D341Med (cell line): ENCODE measurements at regions not wholly inside any gene's neighbourhood (a gene's known extent, or its start where the extent isn't known, plus 50 kb on each side); places are given as distances from the start of the nearest gene placed in this dataset.

Experiments used
- DNase-seq: peaks from one replicate; pipeline ENCODE4 v3.0.0; 2012; ENCODE audit warnings: low spot score

GRCh38 chr13:107035778-107036177, 467.8 kb upstream of the ARGLU1 start:
- DNase-seq: no peak

- no peak for DNase-seq
Measured at GRCh38 chr13:107035186-107035585, 467.2 kb upstream of the ARGLU1 start.

DNA sequence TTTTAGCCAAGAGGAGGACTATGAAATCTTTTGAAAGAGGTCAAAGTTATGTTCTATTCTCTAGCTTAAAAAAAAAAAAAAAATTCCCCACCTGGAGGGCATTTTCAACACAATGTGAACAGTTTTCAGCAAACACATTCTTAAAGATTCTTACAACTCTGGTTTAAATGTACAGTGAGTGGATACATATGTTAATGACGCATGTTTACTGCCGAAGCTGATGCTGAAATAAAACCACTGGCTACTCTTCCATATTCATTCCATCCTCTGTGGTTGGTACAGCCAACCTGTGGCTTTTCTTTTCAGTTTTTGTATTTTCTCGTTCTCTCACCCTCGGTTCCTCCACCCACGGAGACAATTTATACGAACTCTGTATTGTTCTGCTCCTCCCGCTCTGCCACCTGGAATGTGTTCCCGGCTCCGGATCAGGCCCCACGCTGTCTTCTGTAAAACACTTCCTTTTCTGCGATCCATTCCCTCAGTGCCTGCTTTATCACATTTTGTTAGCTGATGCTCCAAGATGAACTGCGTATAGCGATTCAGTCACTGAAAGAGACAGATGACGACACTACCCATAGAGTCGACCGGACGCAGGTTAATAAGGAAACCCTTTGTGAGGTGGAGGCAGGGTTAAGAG, 466.4 kb upstream of the ARGLU1 start:
- no peak for DNase-seq

DNA sequence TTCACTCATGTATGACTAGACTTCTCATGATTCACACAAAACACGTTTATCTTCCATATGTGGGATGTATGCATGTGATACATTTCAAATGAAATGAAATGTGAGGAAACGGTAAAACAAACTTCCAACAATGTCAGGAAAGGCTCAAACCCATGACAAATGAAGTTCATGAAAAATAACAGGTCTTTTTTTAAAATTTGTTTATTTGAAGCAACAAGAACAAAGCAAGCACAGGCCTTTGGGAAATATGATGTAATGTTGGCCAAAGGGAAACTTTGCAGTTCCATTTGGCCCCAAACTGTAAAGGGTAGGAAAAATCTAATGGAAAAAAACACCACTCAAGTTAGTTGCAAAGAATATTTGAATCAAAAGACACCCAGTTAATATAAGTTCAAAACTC, 463.8 kb upstream of the ARGLU1 start:
- no peak for DNase-seq

- no peak for DNase-seq
Measured at GRCh38 chr13:107028751-107029150, 460.8 kb upstream of the ARGLU1 start.

DNA sequence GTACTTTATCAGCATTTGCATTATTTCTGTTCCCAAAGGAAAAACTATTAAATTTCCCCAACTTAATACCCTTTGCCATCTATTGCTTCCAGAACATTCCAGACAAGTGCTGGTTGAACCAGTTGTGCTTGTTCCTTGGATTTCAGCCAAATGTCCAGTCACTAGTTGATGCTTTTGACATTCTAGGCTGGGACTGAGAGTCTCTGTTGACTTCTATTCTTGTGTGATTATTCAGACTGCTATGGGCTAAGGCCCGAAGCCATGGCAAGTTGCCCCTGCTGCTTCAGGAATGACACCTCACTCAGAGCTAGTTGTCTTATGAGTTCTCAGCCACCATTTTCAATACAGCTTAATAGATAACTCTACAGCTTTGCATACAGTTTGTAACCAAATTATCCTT, 458.1 kb upstream of the ARGLU1 start:
- no peak for DNase-seq

DNA sequence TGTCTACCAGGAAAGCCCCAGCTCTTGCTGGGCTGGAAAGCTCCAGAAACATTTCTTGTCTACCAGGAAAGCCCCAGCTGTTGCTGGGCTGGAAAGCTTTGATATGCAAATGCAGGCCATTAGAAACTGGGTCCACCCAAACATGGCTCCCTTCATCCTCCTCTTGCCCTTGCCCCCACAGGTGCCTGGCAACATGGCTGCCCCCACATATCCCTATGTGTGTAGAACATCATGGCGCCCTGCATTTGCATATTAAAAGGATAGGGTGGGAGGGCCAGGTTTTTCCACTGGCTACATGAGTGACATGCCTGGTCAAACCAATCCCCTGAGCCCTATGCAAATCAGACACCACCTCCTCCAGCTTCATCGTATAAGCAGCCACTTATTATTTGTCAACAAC, 455.4 kb upstream of the ARGLU1 start:
- DNase-seq: no peak

- no peak for DNase-seq
Measured at GRCh38 chr13:107020393-107020792, 452.5 kb upstream of the ARGLU1 start.

- DNase-seq: no peak
Measured at GRCh38 chr13:107018285-107018684, 450.3 kb upstream of the ARGLU1 start.

DNA sequence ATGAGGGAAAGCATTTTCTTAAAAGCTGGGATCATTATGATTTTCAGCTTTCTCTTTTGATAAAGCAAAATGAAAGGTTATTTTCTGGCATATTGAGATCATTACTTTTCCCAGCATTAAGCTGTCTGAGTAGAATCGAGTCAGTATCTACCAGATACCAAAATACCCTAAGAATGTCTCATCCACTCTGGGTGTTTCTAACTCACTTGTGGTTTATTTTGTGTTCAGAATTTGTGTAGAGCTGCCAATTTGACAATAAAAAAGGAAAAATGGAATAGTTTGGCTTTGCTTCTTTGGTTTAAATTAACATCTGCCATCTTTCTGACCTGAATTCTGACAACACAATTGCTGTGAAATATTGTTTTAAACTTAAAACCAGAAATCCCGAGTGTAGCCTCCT, 438.7 kb upstream of the ARGLU1 start:
- DNase-seq: no peak

GRCh38 chr13:107005577-107005976, 437.6 kb upstream of the ARGLU1 start:
- no peak for DNase-seq

DNA sequence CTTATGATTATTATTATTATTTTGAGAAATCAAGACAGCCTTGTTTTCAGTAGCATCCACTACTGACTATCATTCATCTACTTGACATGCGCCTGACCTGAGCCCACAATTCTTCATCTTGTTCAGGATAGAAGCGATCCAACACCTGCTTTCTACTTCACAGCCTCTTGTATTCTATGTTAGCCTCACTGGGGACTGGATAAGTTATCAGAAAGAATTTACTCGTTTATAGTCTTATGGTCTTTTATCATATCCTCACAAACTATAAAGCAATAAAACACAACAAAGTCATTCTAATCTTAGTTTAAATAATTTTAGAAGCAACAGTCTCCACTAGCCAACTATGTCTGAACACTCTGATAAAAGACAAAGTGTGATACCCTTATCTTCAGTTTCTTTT, 436.0 kb upstream of the ARGLU1 start:
- no peak for DNase-seq

GRCh38 chr13:106998664-106999063, 430.7 kb upstream of the ARGLU1 start:
- DNase-seq: no peak

DNA sequence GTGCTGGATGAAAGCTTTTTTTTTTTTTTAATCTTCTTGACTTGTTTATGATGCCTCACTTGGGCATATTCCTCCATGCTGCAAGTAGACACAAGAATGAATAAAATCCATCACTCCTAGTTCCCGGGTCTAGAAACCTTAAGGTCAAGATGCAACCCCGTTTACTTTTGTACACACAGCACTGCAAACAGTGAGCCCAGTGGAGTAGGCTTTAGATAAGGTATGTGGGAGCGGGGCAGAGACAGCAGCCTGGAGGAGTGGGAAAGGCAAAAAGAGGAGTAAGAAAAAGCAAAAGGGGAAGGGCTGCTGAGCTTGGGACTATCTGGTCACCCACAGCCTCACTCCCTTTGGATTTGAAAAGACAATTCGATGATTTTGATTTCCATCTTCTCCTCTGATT, 429.8 kb upstream of the ARGLU1 start:
- DNase-seq: no peak

DNA sequence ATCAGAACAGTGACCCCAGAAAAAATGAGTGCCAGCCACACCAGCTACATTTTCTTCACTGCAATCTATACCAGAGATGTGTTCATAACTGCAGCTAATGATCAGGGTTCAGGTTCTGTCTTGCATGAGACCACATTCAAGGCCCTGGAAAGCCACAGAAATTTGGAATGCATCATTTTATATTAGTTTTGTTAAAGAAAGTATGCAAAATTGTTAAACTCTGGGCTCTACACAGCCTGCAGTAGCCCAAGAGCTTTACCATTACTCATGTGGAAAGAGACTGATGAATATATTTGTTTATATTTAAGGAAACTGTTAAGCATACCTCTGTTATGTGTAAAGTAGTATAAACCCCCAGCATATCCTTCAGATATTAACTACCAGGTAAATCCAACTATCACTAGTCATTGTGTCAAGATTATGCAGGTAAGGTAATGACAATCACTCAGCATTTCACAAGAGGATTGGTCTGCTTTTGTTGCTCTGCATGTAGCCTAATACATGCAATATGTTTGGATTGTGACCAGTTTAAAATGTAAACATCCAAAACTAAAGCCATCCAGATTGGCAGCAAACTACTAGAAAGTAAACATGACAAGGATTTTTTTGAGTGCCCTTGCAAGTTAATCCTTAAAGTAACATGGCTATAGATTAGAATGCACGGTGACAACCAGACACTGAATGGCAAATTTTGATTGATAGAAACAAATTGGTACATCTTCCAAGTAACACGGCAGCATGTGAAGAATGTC, 429.1 kb upstream of the ARGLU1 start:
- DNase-seq: no peak

- DNase-seq: no peak
Measured at GRCh38 chr13:106990594-106990993, 422.7 kb upstream of the ARGLU1 start.

GRCh38 chr13:106989876-106990275, 421.9 kb upstream of the ARGLU1 start:
- DNase-seq: no peak

- no peak for DNase-seq
Measured at GRCh38 chr13:106987427-106987785, 419.5 kb upstream of the ARGLU1 start.

- no peak for DNase-seq
Measured at GRCh38 chr13:106986687-106987426, 418.9 kb upstream of the ARGLU1 start.

GRCh38 chr13:106986033-106986484, 418.1 kb upstream of the ARGLU1 start:
- no peak for DNase-seq

DNA sequence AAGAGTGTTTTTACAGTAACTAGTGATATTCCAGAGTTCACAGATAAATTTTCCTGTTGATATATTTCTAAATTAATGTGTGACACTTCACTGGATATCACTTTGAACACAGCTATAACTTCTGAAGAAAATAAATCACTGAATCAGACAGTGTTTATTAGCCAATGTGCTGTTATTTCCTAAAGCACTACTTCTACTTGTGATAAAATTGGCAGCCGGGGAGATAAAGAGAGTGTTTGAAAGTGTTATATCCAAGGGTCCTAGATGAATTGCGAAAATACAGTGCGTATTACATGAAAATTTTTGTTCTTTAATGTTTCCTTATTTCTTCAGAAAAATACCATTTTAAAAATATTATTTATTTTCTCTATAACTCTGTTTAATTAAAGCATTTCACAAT, 417.5 kb upstream of the ARGLU1 start:
- DNase-seq: no peak

- DNase-seq: no peak
Measured at GRCh38 chr13:106981051-106981450, 413.1 kb upstream of the ARGLU1 start.

- DNase-seq: no peak
Measured at GRCh38 chr13:106967391-106967790, 399.5 kb upstream of the ARGLU1 start.
